ENCODE measurements at regions not wholly inside any gene's neighbourhood (a gene's known extent, or its start where the extent isn't known, plus 50 kb on each side); places are given as distances from the start of the nearest gene placed in this dataset.

GRCh38 chr15:45892182-45892581, 257.4 kb downstream of the SQOR start:
- no peak for DNase-seq
- no peaks in the 10 kb centered on the region for H3K36me3 ChIP-seq
- H3K4me1 ChIP-seq (ENCODE audit: insufficient read depth), result no peaks in the 10 kb centered on the region
- H3K4me3 ChIP-seq, result no peak overlapping the region
- WGBS, 3 donors, result 18 to 39% (median 23%) methylated on average over 3 of the region's 3 CpGs
- no peaks in the 10 kb centered on the region for H3K27me3 ChIP-seq
- H3K9me3 ChIP-seq, result no peaks in the 10 kb centered on the region
- H3K27ac ChIP-seq, result no peak overlapping the region
- intact Hi-C loops (cut with DNase I), result no loop called here
- no peak for TF ChIP-seq CTCF (IDR thresholded peaks at IDR 0.05)
- no peak for TF ChIP-seq EP300 (IDR thresholded peaks at IDR 0.05)
- no peak for TF ChIP-seq POLR2A (IDR thresholded peaks at IDR 0.05)

- Histone ChIP-seq H3K27me3 (no peaks in the 10 kb centered on the region), H3K4me1 (ENCODE audit: insufficient read depth) (no peaks in the 10 kb centered on the region), H3K9me3 (no peaks in the 10 kb centered on the region), H3K4me3 (no peak overlapping the region), H3K36me3 (no peaks in the 10 kb centered on the region), H3K27ac (no peak overlapping the region)
- intact Hi-C loops (cut with DNase I), result no loop called here
- no peak for DNase-seq
- TF ChIP-seq EP300 (IDR thresholded peaks at IDR 0.05) (no peak), POLR2A (IDR thresholded peaks at IDR 0.05) (no peak), CTCF (IDR thresholded peaks at IDR 0.05) (no peak)
These were observed 268.5 kb downstream of the SQOR start for GRCh38 chr15:45903283-45903682.

GRCh38 chr15:45904019-45904418, 269.2 kb downstream of the SQOR start:
- Histone ChIP-seq H3K36me3 (no peaks in the 10 kb centered on the region), H3K27ac (no peak overlapping the region), H3K4me3 (no peak overlapping the region), H3K9me3 (no peaks in the 10 kb centered on the region), H3K27me3 (no peaks in the 10 kb centered on the region), H3K4me1 (ENCODE audit: insufficient read depth) (no peaks in the 10 kb centered on the region)
- WGBS, 3 donors, result 86 to 93% (median 89%) methylated on average over 3 of the region's 3 CpGs
- intact Hi-C loops (cut with DNase I), result no loop called here
- TF ChIP-seq CTCF (IDR thresholded peaks at IDR 0.05) (no peak), POLR2A (IDR thresholded peaks at IDR 0.05) (no peak), EP300 (IDR thresholded peaks at IDR 0.05) (no peak)
- DNase-seq, result no peak

GRCh38 chr15:45906230-45906629, 271.4 kb downstream of the SQOR start:
- intact Hi-C loops (cut with DNase I), result no loop called here
- Histone ChIP-seq H3K27ac (no peak overlapping the region), H3K4me3 (no peak overlapping the region), H3K36me3 (no peaks in the 10 kb centered on the region), H3K4me1 (ENCODE audit: insufficient read depth) (no peaks in the 10 kb centered on the region), H3K27me3 (no peaks in the 10 kb centered on the region), H3K9me3 (no peaks in the 10 kb centered on the region)
- no peak for TF ChIP-seq EP300 (IDR thresholded peaks at IDR 0.05)
- WGBS, 3 donors, result 53 to 68% (median 64%) methylated on average over 2 of the region's 2 CpGs
- DNase-seq, result no peak

- DNase-seq, result no peak
- Histone ChIP-seq H3K27ac (no peak overlapping the region), H3K36me3 (no peaks in the 10 kb centered on the region), H3K4me1 (ENCODE audit: insufficient read depth) (no peaks in the 10 kb centered on the region), H3K4me3 (no peak overlapping the region), H3K27me3 (no peaks in the 10 kb centered on the region), H3K9me3 (no peaks in the 10 kb centered on the region)
- intact Hi-C loops (cut with DNase I), result no loop called here
- 39 to 55% (median 43%) methylated on average over 3 of the region's 3 CpGs for WGBS, 3 donors
- no peak for TF ChIP-seq CTCF (IDR thresholded peaks at IDR 0.05)
- no peak for TF ChIP-seq POLR2A (IDR thresholded peaks at IDR 0.05)
- TF ChIP-seq EP300 (IDR thresholded peaks at IDR 0.05), result no peak
These were observed 275.8 kb downstream of the SQOR start for GRCh38 chr15:45910671-45911070.
